ENCODE measurements at regions not wholly inside any gene's neighbourhood (a gene's known extent, or its start where the extent isn't known, plus 50 kb on each side); places are given as distances from the start of the nearest gene placed in this dataset.

DNA sequence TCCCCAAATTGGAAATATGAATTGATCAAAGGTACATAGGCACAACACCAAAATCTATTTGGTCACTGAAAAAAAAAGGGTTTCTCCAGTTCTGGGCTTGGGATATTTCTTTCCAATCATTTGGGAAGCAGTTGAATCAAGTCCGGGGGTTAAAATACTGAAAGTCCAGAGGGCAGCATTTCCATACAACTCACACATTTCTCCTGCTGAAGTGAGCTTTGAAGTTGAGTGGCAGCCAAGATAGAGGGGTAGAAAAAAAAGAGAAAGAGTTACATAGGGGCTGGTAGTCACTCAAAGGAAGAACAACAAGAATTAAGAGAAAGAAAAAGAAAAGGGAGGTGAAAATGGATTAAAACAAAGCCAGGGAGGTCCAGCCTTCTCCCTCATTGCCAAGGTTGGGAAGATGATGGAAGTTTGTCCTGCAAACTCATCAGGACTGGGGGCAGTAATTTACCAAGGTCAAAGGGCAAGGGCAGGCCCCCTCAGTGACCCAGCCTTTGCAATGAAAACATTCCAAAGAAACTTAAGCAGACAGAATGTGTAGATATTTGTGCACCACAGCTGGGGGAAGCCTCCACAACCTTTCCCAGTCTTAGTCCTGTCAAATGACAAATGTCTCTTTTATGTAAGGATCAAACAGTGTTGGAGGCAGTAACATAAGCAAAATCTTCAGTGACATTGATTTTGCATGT is 525.3 kb upstream of the JARID2 start:
- TF ChIP-seq, protein P1, sequence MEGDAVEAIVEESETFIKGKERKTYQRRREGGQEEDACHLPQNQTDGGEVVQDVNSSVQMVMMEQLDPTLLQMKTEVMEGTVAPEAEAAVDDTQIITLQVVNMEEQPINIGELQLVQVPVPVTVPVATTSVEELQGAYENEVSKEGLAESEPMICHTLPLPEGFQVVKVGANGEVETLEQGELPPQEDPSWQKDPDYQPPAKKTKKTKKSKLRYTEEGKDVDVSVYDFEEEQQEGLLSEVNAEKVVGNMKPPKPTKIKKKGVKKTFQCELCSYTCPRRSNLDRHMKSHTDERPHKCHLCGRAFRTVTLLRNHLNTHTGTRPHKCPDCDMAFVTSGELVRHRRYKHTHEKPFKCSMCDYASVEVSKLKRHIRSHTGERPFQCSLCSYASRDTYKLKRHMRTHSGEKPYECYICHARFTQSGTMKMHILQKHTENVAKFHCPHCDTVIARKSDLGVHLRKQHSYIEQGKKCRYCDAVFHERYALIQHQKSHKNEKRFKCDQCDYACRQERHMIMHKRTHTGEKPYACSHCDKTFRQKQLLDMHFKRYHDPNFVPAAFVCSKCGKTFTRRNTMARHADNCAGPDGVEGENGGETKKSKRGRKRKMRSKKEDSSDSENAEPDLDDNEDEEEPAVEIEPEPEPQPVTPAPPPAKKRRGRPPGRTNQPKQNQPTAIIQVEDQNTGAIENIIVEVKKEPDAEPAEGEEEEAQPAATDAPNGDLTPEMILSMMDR (IDR thresholded peaks at IDR 0.05; ENCODE audit: low read depth, low read length, poor library complexity, severe bottlenecking): no peak
- no peak for TF ChIP-seq EZH2phosphoT487 (IDR thresholded peaks at IDR 0.05; ENCODE audit: borderline replicate concordance, low read length)
